HCT116 (cell line): ENCODE measurements at regions not wholly inside any gene's neighbourhood (a gene's known extent, or its start where the extent isn't known, plus 50 kb on each side); places are given as distances from the start of the nearest gene placed in this dataset.

ENCODE experiments used
- ATAC-seq: fragments of 200-7000 bp; cut with Tn5 transposase; 2 replicates; pipeline ENCODE4 v1.9.1; 2020; ENCODE audit warnings: mild to moderate bottlenecking, moderate library complexity
- BruUV-seq: library from RNA; stranded (reverse); fragments of 400-500 nt; replicated peaks from 2 replicates; lab custom pipeline; 2021; lab: Mats Ljungman, UMichigan
- CTCF ChIA-PET: fragments of 300-600 bp; sonication (Branson Sonifier 250); formaldehyde crosslinking; loops from one replicate; lab custom pipeline; 2021; ENCODE audit warnings: antibody characterized with exemption; lab: Charles Lee
- POLR2A ChIA-PET: fragments of 300-600, 350-600 bp; sonication (Branson Sonifier 250); formaldehyde crosslinking; loops from one replicate; lab custom pipeline; 2021; ENCODE audit warnings: antibody characterized with exemption; lab: Charles Lee
- RAD21 ChIA-PET, 2 experiments: fragments of 300-600 bp; sonication (Branson Sonifier 250); formaldehyde crosslinking; loops; one replicate each; lab custom pipeline; 2023; ENCODE audit warnings: low total read pairs in 2 of 2; ENCODE audit not compliant: uncharacterized antibody in 2 of 2, unreplicated experiment in 2 of 2, low non-redundant PET in 1 of 2; lab: Charles Lee
- DNase-seq: peaks from one replicate; pipeline ENCODE4 v3.0.0-alpha.2; 2010; ENCODE audit warnings: low read depth, low spot score
- H2AFZ ChIP-seq: fragments of 200-600 bp; shearing (Covaris generic), sonication (generic); 2 replicates; pipeline ENCODE4 v1.6.1; 2017; ENCODE audit warnings: low read depth, mixed run types, mixed read lengths, antibody characterized with exemption, low read length; ENCODE audit not compliant: poor library complexity, severe bottlenecking
- H3K27ac ChIP-seq: 2 replicates; pipeline ENCODE4 v1.5.1; 2012; ENCODE audit warnings: low read depth, low read length
- H3K27me3 ChIP-seq: fragments of 200-600 bp; sonication (generic); 2 replicates; pipeline ENCODE4 v1.6.1; 2016; ENCODE audit warnings: mixed run types, low read length, mixed read lengths; ENCODE audit not compliant: insufficient read depth
- H3K36me3 ChIP-seq, 2 experiments: fragments of 200-500 bp in 1 of 2; fragments of 200-600 bp in 1 of 2; sonication (Bioruptor generic) in 1 of 2; sonication (generic) in 1 of 2; 2 replicates each; pipeline versions ENCODE4 v1.5.1 to v1.6.1; 2014 to 2016; ENCODE audit warnings: low read length in 2 of 2, inconsistent platforms in 1 of 2, mixed read lengths in 1 of 2, mixed run types in 1 of 2; ENCODE audit not compliant: insufficient read depth in 2 of 2, control insufficient read depth in 1 of 2
- H3K4me1 ChIP-seq, 2 experiments: fragments of 200-600 bp in 1 of 2; sonication (generic) in 1 of 2; 2 replicates each; pipeline versions ENCODE4 v1.5.1 to v1.6.1; 2012 to 2017; ENCODE audit warnings: low read length in 2 of 2, inconsistent platforms in 1 of 2, mild to moderate bottlenecking in 1 of 2, mixed read lengths in 1 of 2, mixed run types in 1 of 2, moderate library complexity in 1 of 2; ENCODE audit not compliant: insufficient read depth in 2 of 2, control insufficient read depth in 1 of 2
- H3K4me2 ChIP-seq: fragments of 200-600 bp; sonication (generic); 2 replicates; pipeline ENCODE4 v1.6.1; 2017; ENCODE audit warnings: mixed run types, low read length, mixed read lengths
- H3K4me3 ChIP-seq, 2 experiments: fragments of 200-600 bp in 1 of 2; sonication (generic) in 1 of 2; replicated peaks in 1 of 2; 2 replicates each; pipeline ENCODE4 v1.5.1; 2011 to 2016; ENCODE audit warnings: low read length in 2 of 2, control low read depth in 1 of 2, low read depth in 1 of 2, mild to moderate bottlenecking in 1 of 2, mixed read lengths in 1 of 2, mixed run types in 1 of 2
- H3K79me2 ChIP-seq: fragments of 200-600 bp; sonication (generic); 2 replicates; pipeline ENCODE4 v1.6.1; 2017; ENCODE audit warnings: mild to moderate bottlenecking, mixed run types, low read length, moderate library complexity, mixed read lengths; ENCODE audit not compliant: insufficient read depth
- H3K9ac ChIP-seq: fragments of 200-600 bp; sonication (generic); 2 replicates; pipeline ENCODE4 v1.6.1; 2016; ENCODE audit warnings: low read length, mixed read lengths
- H3K9me2 ChIP-seq: fragments of 200-600 bp; sonication (generic), shearing (Covaris generic); 2 replicates; pipeline ENCODE4 v1.6.1; 2017; ENCODE audit warnings: mixed run types, mild to moderate bottlenecking, moderate library complexity; ENCODE audit not compliant: insufficient read depth
- H3K9me3 ChIP-seq, 2 experiments: fragments of 200-500 bp in 1 of 2; fragments of 200-600 bp in 1 of 2; sonication (Bioruptor generic) in 1 of 2; sonication (generic) in 1 of 2; 2 replicates each; pipeline ENCODE4 v1.6.1; 2014 to 2017; ENCODE audit warnings: low read length in 2 of 2, mixed read lengths in 2 of 2, inconsistent platforms in 1 of 2, low read depth in 1 of 2, mild to moderate bottlenecking in 1 of 2, mixed run types in 1 of 2, moderate library complexity in 1 of 2; ENCODE audit not compliant: control insufficient read depth in 1 of 2, insufficient read depth in 1 of 2
- H4K20me1 ChIP-seq: fragments of 200-600 bp; sonication (generic), shearing (Covaris generic); 2 replicates; pipeline ENCODE4 v1.6.1; 2017; ENCODE audit warnings: mixed run types, mild to moderate bottlenecking, moderate library complexity; ENCODE audit not compliant: insufficient read depth
- CBX3 ChIP-seq: IDR thresholded peaks from 2 replicates; pipeline ENCODE4 v1.6.1; 2012; ENCODE audit warnings: low read depth
- CEBPB ChIP-seq: IDR thresholded peaks from 2 replicates; pipeline ENCODE4 v1.6.1; 2012; ENCODE audit warnings: low read depth
- EGR1 ChIP-seq: IDR thresholded peaks from 2 replicates; pipeline ENCODE4 v1.6.1; 2012; ENCODE audit warnings: low read depth
- EZH2 ChIP-seq: fragments of 200-600 bp; sonication (generic); IDR thresholded peaks from 2 replicates; pipeline ENCODE4 v1.6.1; 2017; ENCODE audit warnings: antibody characterized with exemption, mixed run types
- EZH2phosphoT487 ChIP-seq: fragments of 200-600 bp; IDR thresholded peaks from 2 replicates; pipeline ENCODE4 v1.6.1; 2018; ENCODE audit warnings: antibody characterized with exemption, borderline replicate concordance
- FOSL1 ChIP-seq: IDR thresholded peaks from 2 replicates; pipeline ENCODE4 v1.6.1; 2012; ENCODE audit warnings: low read depth
- POLR2A ChIP-seq: IDR thresholded peaks from 2 replicates; pipeline ENCODE4 v1.7.0; 2011; ENCODE audit warnings: borderline replicate concordance; ENCODE audit not compliant: insufficient read depth, insufficient read length; ENCODE audit errors: extremely low read depth
- RAD21 ChIP-seq: IDR thresholded peaks from 2 replicates; pipeline ENCODE4 v1.6.1; 2012; ENCODE audit warnings: low read depth, mild to moderate bottlenecking
- SIN3A ChIP-seq: IDR thresholded peaks from 2 replicates; pipeline ENCODE4 v1.6.1; 2012; ENCODE audit warnings: low read depth
- SP1 ChIP-seq: IDR thresholded peaks from 2 replicates; pipeline ENCODE4 v1.6.1; 2012; ENCODE audit warnings: low read depth
- SRF ChIP-seq: IDR thresholded peaks from 2 replicates; pipeline ENCODE4 v1.6.1; 2012; ENCODE audit warnings: low read depth
- TCF7L2 ChIP-seq: IDR thresholded peaks from 2 replicates; pipeline ENCODE4 v1.7.0; 2011; ENCODE audit warnings: borderline replicate concordance, inconsistent platforms; ENCODE audit not compliant: insufficient read depth, insufficient read length; ENCODE audit errors: extremely low read depth
- YY1 ChIP-seq: IDR thresholded peaks from 2 replicates; pipeline ENCODE4 v1.6.1; 2011; ENCODE audit warnings: low read length, low read depth, moderate library complexity, mild to moderate bottlenecking; ENCODE audit not compliant: insufficient replicate concordance; ENCODE audit errors: extremely low read depth
- ZBTB33 ChIP-seq: IDR thresholded peaks from 2 replicates; pipeline ENCODE4 v1.6.1; 2011; ENCODE audit warnings: mild to moderate bottlenecking, low read length, moderate library complexity; ENCODE audit not compliant: insufficient replicate concordance; ENCODE audit errors: extremely low read depth
- intact Hi-C: fragments of 100-400 bp; cut with micrococcal nuclease; formaldehyde crosslinking; loops from 2 replicates; pipeline ENCODE4 v1.10.0; 2022
- TF ChIP-seq, protein P1 (sequence below): IDR thresholded peaks from 2 replicates; pipeline ENCODE4 v1.6.1; 2012
- TF ChIP-seq, protein P2 (sequence below), 3 experiments: fragments of 200-600 bp in 1 of 3; sonication (generic) in 1 of 3; IDR thresholded peaks in 2 of 3; conservative IDR thresholded peaks in 1 of 3; 2 replicates each; pipeline ENCODE4 v1.5.1; 2012 to 2017; ENCODE audit warnings: low read depth in 2 of 3, low read length in 2 of 3, antibody characterized with exemption in 1 of 3, borderline replicate concordance in 1 of 3, control low read depth in 1 of 3, mild to moderate bottlenecking in 1 of 3, mixed read lengths in 1 of 3, mixed run types in 1 of 3, moderate library complexity in 1 of 3; ENCODE audit not compliant: insufficient read depth in 1 of 3
- TF ChIP-seq, protein P3 (sequence below): IDR thresholded peaks from 2 replicates; pipeline ENCODE4 v1.6.1; 2012

DNA sequence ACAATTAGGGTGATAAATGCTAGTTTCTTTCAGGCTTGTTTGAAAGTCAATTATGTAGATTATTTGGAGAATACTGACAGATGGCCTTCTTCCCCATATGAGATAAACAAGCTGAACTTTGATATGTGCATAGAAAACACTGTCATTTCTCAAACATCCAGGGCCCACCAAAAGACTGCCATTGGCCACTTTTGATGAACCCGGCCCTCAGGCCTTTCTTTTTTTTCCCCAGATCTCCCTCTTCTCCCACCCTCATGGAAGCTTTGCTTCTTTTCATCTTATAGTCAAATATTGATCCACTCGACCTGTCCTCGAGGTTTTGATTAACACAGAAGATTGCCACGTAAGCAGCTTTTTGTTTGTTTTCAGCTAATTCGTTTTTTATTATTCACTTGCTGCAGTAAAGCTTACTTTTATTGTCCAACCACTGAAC is 377.4 kb downstream of the SMARCA1 start:
- H3K4me1 ChIP-seq = no peaks in the 10 kb centered on the region

GRCh38 chrX:129145385-129145784 is 377.9 kb downstream of the SMARCA1 start:
- intact Hi-C loops = no loop called here
- H3K4me2 ChIP-seq = no peak overlapping the region

More for the DNA sequence above, 377.4 kb downstream of the SMARCA1 start:
- Histone ChIP-seq H3K27me3 (no peaks in the 10 kb centered on the region), H3K9ac (no peak overlapping the region), H3K9me3 (no peaks in the 10 kb centered on the region), H3K79me2 (no peaks in the 10 kb centered on the region), H4K20me1 (no peaks in the 10 kb centered on the region), H3K4me2 (no peak overlapping the region), H3K36me3 (no peaks in the 10 kb centered on the region), H2AFZ (no peak overlapping the region), H3K27ac (no peak overlapping the region), H3K9me2 (no peaks in the 10 kb centered on the region), H3K4me3 (no peak overlapping the region)
- ChIA-PET CTCF (no interaction called here), POLR2A (no interaction called here), RAD21 (no interaction called here)
- no peak for TF ChIP-seq SP1
- no peak for TF ChIP-seq TCF7L2
- no peak for TF ChIP-seq EGR1
- BruUV-seq = no TSS peak
- intact Hi-C loops = no loop called here
- DNase-seq = no peak
- ATAC-seq = no peak

More at GRCh38 chrX:129145385-129145784, 377.9 kb downstream of the SMARCA1 start:
- BruUV-seq = no TSS peak
- no peaks in the 10 kb centered on the region for H3K27me3 ChIP-seq
- no peaks in the 10 kb centered on the region for H3K9me2 ChIP-seq
- no peaks in the 10 kb centered on the region for H4K20me1 ChIP-seq
- RAD21 ChIA-PET = no interaction called here
- no peaks in the 10 kb centered on the region for H3K9me3 ChIP-seq
- CTCF ChIA-PET = no interaction called here
- POLR2A ChIA-PET = no interaction called here
- no peak overlapping the region for H3K27ac ChIP-seq
- H3K4me1 ChIP-seq = no peaks in the 10 kb centered on the region
- no peak overlapping the region for H3K4me3 ChIP-seq
- no peak for DNase-seq
- H3K79me2 ChIP-seq = no peaks in the 10 kb centered on the region
- no peak overlapping the region for H3K9ac ChIP-seq
- ATAC-seq = no peak
- no peaks in the 10 kb centered on the region for H3K36me3 ChIP-seq
- TF ChIP-seq EZH2phosphoT487 (no peak), POLR2A (no peak), SIN3A (no peak), EZH2 (no peak), ZBTB33 (no peak), TCF7L2 (no peak), SP1 (no peak), YY1 (no peak), FOSL1 (no peak), SRF (no peak), EGR1 (no peak), RAD21 (no peak), CEBPB (no peak), CBX3 (no peak)
- TF ChIP-seq, protein P1, sequence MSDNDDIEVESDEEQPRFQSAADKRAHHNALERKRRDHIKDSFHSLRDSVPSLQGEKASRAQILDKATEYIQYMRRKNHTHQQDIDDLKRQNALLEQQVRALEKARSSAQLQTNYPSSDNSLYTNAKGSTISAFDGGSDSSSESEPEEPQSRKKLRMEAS = no peak
- TF ChIP-seq, protein P2, sequence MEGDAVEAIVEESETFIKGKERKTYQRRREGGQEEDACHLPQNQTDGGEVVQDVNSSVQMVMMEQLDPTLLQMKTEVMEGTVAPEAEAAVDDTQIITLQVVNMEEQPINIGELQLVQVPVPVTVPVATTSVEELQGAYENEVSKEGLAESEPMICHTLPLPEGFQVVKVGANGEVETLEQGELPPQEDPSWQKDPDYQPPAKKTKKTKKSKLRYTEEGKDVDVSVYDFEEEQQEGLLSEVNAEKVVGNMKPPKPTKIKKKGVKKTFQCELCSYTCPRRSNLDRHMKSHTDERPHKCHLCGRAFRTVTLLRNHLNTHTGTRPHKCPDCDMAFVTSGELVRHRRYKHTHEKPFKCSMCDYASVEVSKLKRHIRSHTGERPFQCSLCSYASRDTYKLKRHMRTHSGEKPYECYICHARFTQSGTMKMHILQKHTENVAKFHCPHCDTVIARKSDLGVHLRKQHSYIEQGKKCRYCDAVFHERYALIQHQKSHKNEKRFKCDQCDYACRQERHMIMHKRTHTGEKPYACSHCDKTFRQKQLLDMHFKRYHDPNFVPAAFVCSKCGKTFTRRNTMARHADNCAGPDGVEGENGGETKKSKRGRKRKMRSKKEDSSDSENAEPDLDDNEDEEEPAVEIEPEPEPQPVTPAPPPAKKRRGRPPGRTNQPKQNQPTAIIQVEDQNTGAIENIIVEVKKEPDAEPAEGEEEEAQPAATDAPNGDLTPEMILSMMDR (IDR thresholded peaks at IDR 0.05 in 2 of 3, conservative IDR thresholded peaks at IDR 0.05 in 1 of 3; ENCODE audit: borderline replicate concordance in 1 of 3, insufficient read depth in 1 of 3, low read depth in 2 of 3, low read length in 2 of 3) = no peak
- TF ChIP-seq, protein P3, sequence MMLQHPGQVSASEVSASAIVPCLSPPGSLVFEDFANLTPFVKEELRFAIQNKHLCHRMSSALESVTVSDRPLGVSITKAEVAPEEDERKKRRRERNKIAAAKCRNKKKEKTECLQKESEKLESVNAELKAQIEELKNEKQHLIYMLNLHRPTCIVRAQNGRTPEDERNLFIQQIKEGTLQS = no peak
- TF ChIP-seq, all 23 proteins: peak for 0
- no peak overlapping the region for H2AFZ ChIP-seq
